ENCODE measurements at regions not wholly inside any gene's neighbourhood (a gene's known extent, or its start where the extent isn't known, plus 50 kb on each side); places are given as distances from the start of the nearest gene placed in this dataset.

GRCh38 chr9:109974143-109974917 lies 194.3 kb downstream of the PALM2AKAP2 start (continued):
- TF ChIP-seq PRDM15 (CRISPR knock-in tag; IDR thresholded peaks at IDR 0.05) (no peak; the same call in 1 of the 2 replicates), SP1 (IDR thresholded peaks at IDR 0.05; ENCODE audit: low read depth, low read length) (peak; percentile 89), IKZF1 (conservative IDR thresholded peaks at IDR 0.05) (peak; percentile 97), MTA2 (IDR thresholded peaks at IDR 0.05; ENCODE audit: low read depth) (peak; percentile 97), CREM (IDR thresholded peaks at IDR 0.05; ENCODE audit: low read depth) (peak; percentile 97), RCOR1 (conservative IDR thresholded peaks at IDR 0.05; ENCODE audit: low read depth, low read length) (peak; percentile 97; the same call in 1 of the 2 replicates), ASH2L (IDR thresholded peaks at IDR 0.05; ENCODE audit: borderline replicate concordance, low read depth) (no peak), RELA (IDR thresholded peaks at IDR 0.05; ENCODE audit: borderline replicate concordance, partially characterized antibody) (peak; percentile 98), MTA3 (IDR thresholded peaks at IDR 0.05; ENCODE audit: borderline replicate concordance, low read length) (no peak), CHD1 (IDR thresholded peaks at IDR 0.05; ENCODE audit: low read depth, low read length) (no peak), SIX5 (IDR thresholded peaks at IDR 0.05; ENCODE audit: low read depth, low read length, severe bottlenecking) (peak; percentile 33), SRF (IDR thresholded peaks at IDR 0.05; ENCODE audit: low read depth in 2 of 2, low read length in 2 of 2) (peak in 1 of 2 experiments; percentile 84; a peak in 2 of 4 replicates), STAT3 (IDR thresholded peaks at IDR 0.05; ENCODE audit: low read depth, low read length) (peak; percentile 95), SIN3A (IDR thresholded peaks at IDR 0.05; ENCODE audit: low read depth, low read length) (peak; percentile 78; the same call in 1 of the 2 replicates), USF2 (IDR thresholded peaks at IDR 0.05; ENCODE audit: borderline replicate concordance, low read depth, low read length) (no peak; the same call in 1 of the 2 replicates), CEBPZ (IDR thresholded peaks at IDR 0.05; ENCODE audit: low read depth, low read length) (no peak), E2F4 (IDR thresholded peaks at IDR 0.05; ENCODE audit: low read depth, low read length) (no peak), GABPA (IDR thresholded peaks at IDR 0.05; ENCODE audit: low read depth) (no peak), RELB (IDR thresholded peaks at IDR 0.05; ENCODE audit: low read depth) (peak; percentile 98), TCF12 (IDR thresholded peaks at IDR 0.05; ENCODE audit: low read depth, low read length) (peak; percentile 94)
